GM23338 (cell line): ENCODE measurements at regions not wholly inside any gene's neighbourhood (a gene's known extent, or its start where the extent isn't known, plus 50 kb on each side); places are given as distances from the start of the nearest gene placed in this dataset.

ENCODE experiments used
- CREB1 ChIP-seq: fragments of 250-450 bp; sonication (Bioruptor Pico); IDR thresholded peaks from 2 replicates; pipeline ENCODE4 v1.5.0; 2020; ENCODE audit warnings: low read depth, mild to moderate bottlenecking, moderate library complexity
- EZH2 ChIP-seq: fragments of 200-600 bp; sonication (generic); IDR thresholded peaks from one replicate; pipeline ENCODE4 v1.8.0; 2017; ENCODE audit warnings: antibody characterized with exemption, mild to moderate bottlenecking, low read depth; ENCODE audit not compliant: unreplicated experiment
- EZH2phosphoT487 ChIP-seq: fragments of 200-600 bp; sonication (generic); IDR thresholded peaks from one replicate; pipeline ENCODE4 v1.8.1; 2018; ENCODE audit warnings: antibody characterized with exemption; ENCODE audit not compliant: unreplicated experiment
- JUNB ChIP-seq: IDR thresholded peaks from one replicate; pipeline ENCODE4 v1.6.1; 2016; ENCODE audit warnings: antibody characterized with exemption; ENCODE audit not compliant: unreplicated experiment
- NANOG ChIP-seq: IDR thresholded peaks from 2 replicates; pipeline ENCODE4 v1.6.1; 2016; ENCODE audit warnings: antibody characterized with exemption, borderline replicate concordance
- POLR2AphosphoS5 ChIP-seq: IDR thresholded peaks from 2 replicates; pipeline ENCODE4 v1.6.1; 2016; ENCODE audit warnings: antibody characterized with exemption, low read depth
- ZNF331 ChIP-seq: fragments of 250-450 bp; sonication (Bioruptor Pico); IDR thresholded peaks from 2 replicates; pipeline ENCODE4 v1.5.0; 2020; ENCODE audit warnings: low read depth, mild to moderate bottlenecking, moderate library complexity
- TF ChIP-seq, protein P1 (sequence below): IDR thresholded peaks from one replicate; pipeline ENCODE4 v1.6.1; 2018; ENCODE audit warnings: antibody characterized with exemption; ENCODE audit not compliant: unreplicated experiment
- TF ChIP-seq, protein P2 (sequence below), 2 experiments: fragments of 200-600 bp in 1 of 2; sonication (generic) in 1 of 2; conservative IDR thresholded peaks; 2 replicates each; pipeline versions ENCODE4 v1.5.1 to v1.6.1; 2016 to 2017; ENCODE audit warnings: antibody characterized with exemption in 2 of 2, low read depth in 2 of 2, mild to moderate bottlenecking in 2 of 2, moderate library complexity in 1 of 2
- TF ChIP-seq, protein P3 (sequence below): IDR thresholded peaks from 2 replicates; pipeline ENCODE4 v1.6.1; 2016; ENCODE audit warnings: antibody characterized with exemption

DNA sequence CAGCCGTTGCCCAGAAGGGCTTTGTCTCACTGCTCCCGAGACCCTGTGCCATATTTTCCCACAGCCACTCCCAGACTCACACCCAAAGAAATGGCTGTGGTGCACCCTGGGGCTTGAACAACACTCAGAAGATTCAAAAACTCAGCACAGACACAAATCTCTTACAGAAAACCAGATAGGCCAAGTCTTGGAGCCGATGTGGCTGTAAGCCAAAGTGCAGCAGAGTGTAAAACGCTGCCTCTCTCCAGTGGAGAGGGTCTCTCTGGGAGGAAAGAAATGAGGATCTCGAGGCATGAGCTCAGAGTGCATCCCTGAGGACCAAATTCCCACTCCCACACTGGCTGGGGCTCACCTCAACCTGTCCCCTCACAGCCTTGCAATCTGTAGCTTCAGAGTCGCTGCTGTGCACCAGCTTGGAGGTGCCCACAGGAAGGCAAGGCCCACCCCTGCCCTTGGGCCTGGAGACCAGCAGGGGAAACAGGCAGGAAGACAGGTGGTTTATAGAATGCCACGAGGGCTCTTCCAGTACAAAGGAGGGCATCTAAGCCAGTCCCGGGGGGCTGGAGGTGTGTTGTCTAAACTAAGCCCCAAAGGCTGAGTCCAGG lies 171.3 kb upstream of the AJAP1 start:
- TF ChIP-seq, protein P1, sequence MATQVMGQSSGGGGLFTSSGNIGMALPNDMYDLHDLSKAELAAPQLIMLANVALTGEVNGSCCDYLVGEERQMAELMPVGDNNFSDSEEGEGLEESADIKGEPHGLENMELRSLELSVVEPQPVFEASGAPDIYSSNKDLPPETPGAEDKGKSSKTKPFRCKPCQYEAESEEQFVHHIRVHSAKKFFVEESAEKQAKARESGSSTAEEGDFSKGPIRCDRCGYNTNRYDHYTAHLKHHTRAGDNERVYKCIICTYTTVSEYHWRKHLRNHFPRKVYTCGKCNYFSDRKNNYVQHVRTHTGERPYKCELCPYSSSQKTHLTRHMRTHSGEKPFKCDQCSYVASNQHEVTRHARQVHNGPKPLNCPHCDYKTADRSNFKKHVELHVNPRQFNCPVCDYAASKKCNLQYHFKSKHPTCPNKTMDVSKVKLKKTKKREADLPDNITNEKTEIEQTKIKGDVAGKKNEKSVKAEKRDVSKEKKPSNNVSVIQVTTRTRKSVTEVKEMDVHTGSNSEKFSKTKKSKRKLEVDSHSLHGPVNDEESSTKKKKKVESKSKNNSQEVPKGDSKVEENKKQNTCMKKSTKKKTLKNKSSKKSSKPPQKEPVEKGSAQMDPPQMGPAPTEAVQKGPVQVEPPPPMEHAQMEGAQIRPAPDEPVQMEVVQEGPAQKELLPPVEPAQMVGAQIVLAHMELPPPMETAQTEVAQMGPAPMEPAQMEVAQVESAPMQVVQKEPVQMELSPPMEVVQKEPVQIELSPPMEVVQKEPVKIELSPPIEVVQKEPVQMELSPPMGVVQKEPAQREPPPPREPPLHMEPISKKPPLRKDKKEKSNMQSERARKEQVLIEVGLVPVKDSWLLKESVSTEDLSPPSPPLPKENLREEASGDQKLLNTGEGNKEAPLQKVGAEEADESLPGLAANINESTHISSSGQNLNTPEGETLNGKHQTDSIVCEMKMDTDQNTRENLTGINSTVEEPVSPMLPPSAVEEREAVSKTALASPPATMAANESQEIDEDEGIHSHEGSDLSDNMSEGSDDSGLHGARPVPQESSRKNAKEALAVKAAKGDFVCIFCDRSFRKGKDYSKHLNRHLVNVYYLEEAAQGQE, result no peak
- TF ChIP-seq, protein P2, sequence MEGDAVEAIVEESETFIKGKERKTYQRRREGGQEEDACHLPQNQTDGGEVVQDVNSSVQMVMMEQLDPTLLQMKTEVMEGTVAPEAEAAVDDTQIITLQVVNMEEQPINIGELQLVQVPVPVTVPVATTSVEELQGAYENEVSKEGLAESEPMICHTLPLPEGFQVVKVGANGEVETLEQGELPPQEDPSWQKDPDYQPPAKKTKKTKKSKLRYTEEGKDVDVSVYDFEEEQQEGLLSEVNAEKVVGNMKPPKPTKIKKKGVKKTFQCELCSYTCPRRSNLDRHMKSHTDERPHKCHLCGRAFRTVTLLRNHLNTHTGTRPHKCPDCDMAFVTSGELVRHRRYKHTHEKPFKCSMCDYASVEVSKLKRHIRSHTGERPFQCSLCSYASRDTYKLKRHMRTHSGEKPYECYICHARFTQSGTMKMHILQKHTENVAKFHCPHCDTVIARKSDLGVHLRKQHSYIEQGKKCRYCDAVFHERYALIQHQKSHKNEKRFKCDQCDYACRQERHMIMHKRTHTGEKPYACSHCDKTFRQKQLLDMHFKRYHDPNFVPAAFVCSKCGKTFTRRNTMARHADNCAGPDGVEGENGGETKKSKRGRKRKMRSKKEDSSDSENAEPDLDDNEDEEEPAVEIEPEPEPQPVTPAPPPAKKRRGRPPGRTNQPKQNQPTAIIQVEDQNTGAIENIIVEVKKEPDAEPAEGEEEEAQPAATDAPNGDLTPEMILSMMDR (conservative IDR thresholded peaks at IDR 0.05; ENCODE audit: low read depth in 2 of 2), result no peak
- TF ChIP-seq POLR2AphosphoS5 (no peak), EZH2 (no peak), CREB1 (CRISPR knock-in tag) (no peak), EZH2phosphoT487 (no peak), JUNB (no peak), NANOG (no peak), ZNF331 (no peak)
- TF ChIP-seq, protein P3, sequence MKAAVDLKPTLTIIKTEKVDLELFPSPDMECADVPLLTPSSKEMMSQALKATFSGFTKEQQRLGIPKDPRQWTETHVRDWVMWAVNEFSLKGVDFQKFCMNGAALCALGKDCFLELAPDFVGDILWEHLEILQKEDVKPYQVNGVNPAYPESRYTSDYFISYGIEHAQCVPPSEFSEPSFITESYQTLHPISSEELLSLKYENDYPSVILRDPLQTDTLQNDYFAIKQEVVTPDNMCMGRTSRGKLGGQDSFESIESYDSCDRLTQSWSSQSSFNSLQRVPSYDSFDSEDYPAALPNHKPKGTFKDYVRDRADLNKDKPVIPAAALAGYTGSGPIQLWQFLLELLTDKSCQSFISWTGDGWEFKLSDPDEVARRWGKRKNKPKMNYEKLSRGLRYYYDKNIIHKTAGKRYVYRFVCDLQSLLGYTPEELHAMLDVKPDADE, result no peak
